ENCODE measurements at regions not wholly inside any gene's neighbourhood (a gene's known extent, or its start where the extent isn't known, plus 50 kb on each side); places are given as distances from the start of the nearest gene placed in this dataset.

DNA sequence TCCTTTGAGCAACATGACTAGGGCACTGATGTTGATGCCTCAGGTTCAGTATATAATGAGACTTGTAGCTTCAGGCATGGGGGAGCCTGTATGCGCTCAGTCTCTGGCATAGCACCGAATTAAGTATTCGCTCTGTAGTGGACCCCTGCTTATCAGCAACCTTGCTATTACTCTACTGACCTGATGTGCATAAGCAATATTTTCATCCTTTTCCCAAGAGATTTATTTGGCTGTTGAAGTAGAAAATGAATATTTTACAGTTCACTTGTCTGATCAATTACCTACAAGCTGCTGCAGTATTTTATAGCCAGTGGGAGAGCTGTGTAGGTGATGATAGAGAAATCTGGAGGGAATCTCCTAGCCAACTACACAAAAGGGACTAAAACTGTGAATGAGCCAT lies 781.6 kb upstream of the PHF14 start:
- ATAC-seq (ENCODE audit: low read depth), result no peak
- in situ Hi-C loops (cut with MboI; ENCODE audit: low sequenced_read_pairs), result no loop called here

More for the DNA sequence above, 781.6 kb upstream of the PHF14 start:
- ChIA-PET CTCF (no interaction called here), POLR2A (ENCODE audit: unreplicated experiment) (no interaction called here)
- Histone ChIP-seq H3K9ac (ENCODE audit: low read depth, low read length) (no peak overlapping the region), H3K18ac (ENCODE audit: low read depth, low read length) (no peak overlapping the region), H2BK5ac (ENCODE audit: low read depth, low read length, poor library complexity, severe bottlenecking) (no peak overlapping the region), H3K4ac (ENCODE audit: low read depth, low read length) (no peak overlapping the region), H3K79me1 (ENCODE audit: low read depth in 1 of 2, low read length in 2 of 2) (no peaks in the 10 kb centered on the region), H3K56ac (ENCODE audit: extremely low read depth, insufficient read depth, low read length) (no peak overlapping the region), H3K9me1 (ENCODE audit: insufficient read depth, low read length) (no peaks in the 10 kb centered on the region), H4K8ac (ENCODE audit: low read depth in 2 of 2, low read length in 2 of 2) (no peak overlapping the region), H2BK20ac (ENCODE audit: low read depth, low read length) (no peak overlapping the region), H3K27me3 (ENCODE audit: control insufficient read depth, insufficient read depth, low read length) (no peaks in the 10 kb centered on the region), H3K27ac (ENCODE audit: insufficient read depth, low read length) (no peak overlapping the region), H3K4me3 (ENCODE audit: insufficient read depth, low read depth, low read length) (no peak overlapping the region), H3K4me2 (ENCODE audit: low read depth, low read length) (no peak overlapping the region), H2BK15ac (ENCODE audit: low read depth, low read length) (no peak overlapping the region), H3K14ac (replicated peaks; ENCODE audit: low read depth, low read length) (no peak overlapping the region), H2AFZ (replicated peaks; ENCODE audit: low read length, poor library complexity) (no peak overlapping the region), H2AK9ac (replicated peaks; ENCODE audit: low read depth, low read length, poor library complexity) (no peak overlapping the region), H2AK5ac (ENCODE audit: low read depth, low read length) (no peak overlapping the region), H4K5ac (ENCODE audit: low read depth, low read length) (no peak overlapping the region), H4K20me1 (ENCODE audit: insufficient read depth, low read length) (no peaks in the 10 kb centered on the region), H3K36me3 (ENCODE audit: control insufficient read depth, insufficient read depth, low read length) (no peaks in the 10 kb centered on the region), H3K23ac (ENCODE audit: low read depth, low read length) (no peak overlapping the region), H4K91ac (ENCODE audit: insufficient read depth, low read depth, low read length) (no peak overlapping the region), H3K4me1 (ENCODE audit: control insufficient read depth, insufficient read depth, low read length) (no peaks in the 10 kb centered on the region), H3K9me3 (ENCODE audit: control insufficient read depth, insufficient read depth, low read length) (peaks cover 4% of the 10 kb centered on the region), H2BK120ac (ENCODE audit: low read depth, low read length) (no peak overlapping the region)
- no CpG with 5 or more reads among the region's 3 CpGs for WGBS, 2 experiments (ENCODE audit: extremely low coverage in 2 of 2, insufficient read length in 1 of 2)
- no peak for DNase-seq
- no TSS peak for BruUV-seq (replicated peaks)
- dilution Hi-C loops (cut with HindIII; ENCODE audit: low sequenced_read_pairs, unreplicated experiment) (no loop called here), intact Hi-C loops (cut with micrococcal nuclease) (no loop called here)
- no peak for TF ChIP-seq MAFK (IDR thresholded peaks at IDR 0.05; ENCODE audit: low read depth, low read length)
- TF ChIP-seq CHD1 (IDR thresholded peaks at IDR 0.05; ENCODE audit: low read depth, low read length), result no peak
- TF ChIP-seq RCOR1 (IDR thresholded peaks at IDR 0.05; ENCODE audit: insufficient replicate concordance, low read length), result no peak
- TF ChIP-seq FOS (IDR thresholded peaks at IDR 0.05; ENCODE audit: low read depth, low read length), result no peak
- TF ChIP-seq, protein P1, sequence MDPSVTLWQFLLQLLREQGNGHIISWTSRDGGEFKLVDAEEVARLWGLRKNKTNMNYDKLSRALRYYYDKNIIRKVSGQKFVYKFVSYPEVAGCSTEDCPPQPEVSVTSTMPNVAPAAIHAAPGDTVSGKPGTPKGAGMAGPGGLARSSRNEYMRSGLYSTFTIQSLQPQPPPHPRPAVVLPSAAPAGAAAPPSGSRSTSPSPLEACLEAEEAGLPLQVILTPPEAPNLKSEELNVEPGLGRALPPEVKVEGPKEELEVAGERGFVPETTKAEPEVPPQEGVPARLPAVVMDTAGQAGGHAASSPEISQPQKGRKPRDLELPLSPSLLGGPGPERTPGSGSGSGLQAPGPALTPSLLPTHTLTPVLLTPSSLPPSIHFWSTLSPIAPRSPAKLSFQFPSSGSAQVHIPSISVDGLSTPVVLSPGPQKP (IDR thresholded peaks at IDR 0.05; ENCODE audit: borderline replicate concordance, low read depth, low read length), result no peak
- TF ChIP-seq MAZ (IDR thresholded peaks at IDR 0.05; ENCODE audit: borderline replicate concordance, low read depth, low read length), result no peak

Data from IMR-90 (cell line).